SU-DHL-6 (cell line): ENCODE measurements at regions not wholly inside any gene's neighbourhood (a gene's known extent, or its start where the extent isn't known, plus 50 kb on each side); places are given as distances from the start of the nearest gene placed in this dataset.

Source experiments
- H2AFZ ChIP-seq: fragments of 200-600 bp; sonication (generic); 2 replicates; pipeline ENCODE4 v1.6.1; 2014; ENCODE audit warnings: low read depth, mild to moderate bottlenecking, moderate library complexity, mixed read lengths, antibody characterized with exemption, low read length; ENCODE audit not compliant: severe bottlenecking
- H3F3A ChIP-seq: fragments of 200-600 bp; shearing (Covaris generic); 2 replicates; pipeline ENCODE4 v1.6.0; 2016; ENCODE audit warnings: antibody characterized with exemption, mild to moderate bottlenecking; ENCODE audit not compliant: insufficient read depth
- H3K27ac ChIP-seq: fragments of 200-600 bp; sonication (generic); 2 replicates; pipeline ENCODE4 v1.5.1; 2016; ENCODE audit warnings: low read depth, mild to moderate bottlenecking, low read length, moderate library complexity, mixed read lengths
- H3K27me3 ChIP-seq: fragments of 200-600 bp; sonication (generic), shearing (Covaris generic); 2 replicates; pipeline ENCODE4 v1.6.0; 2014; ENCODE audit warnings: mild to moderate bottlenecking, low read length
- H3K36me3 ChIP-seq: fragments of 200-600 bp; sonication (generic); 2 replicates; pipeline ENCODE4 v1.6.1; 2014; ENCODE audit warnings: mild to moderate bottlenecking, low read length, mixed read lengths
- H3K4me2 ChIP-seq: fragments of 300-600, 200-600 bp; shearing (Covaris generic), sonication (generic); 2 replicates; pipeline ENCODE4 v1.6.0; 2014; ENCODE audit warnings: low read length, low read depth, mild to moderate bottlenecking; ENCODE audit not compliant: poor library complexity, severe bottlenecking
- H3K4me3 ChIP-seq: fragments of 200-600 bp; sonication (generic); 2 replicates; pipeline ENCODE4 v1.5.1; 2014; ENCODE audit warnings: antibody characterized with exemption, low read length, mild to moderate bottlenecking, mixed read lengths; ENCODE audit not compliant: insufficient read depth, poor library complexity, severe bottlenecking
- H3K79me2 ChIP-seq: fragments of 200-600 bp; sonication (generic); 2 replicates; pipeline ENCODE4 v1.6.1; 2014; ENCODE audit warnings: mild to moderate bottlenecking, low read length, moderate library complexity; ENCODE audit not compliant: insufficient read depth
- H3K9ac ChIP-seq: fragments of 200-600 bp; sonication (generic); 2 replicates; pipeline ENCODE4 v1.7.0; 2014; ENCODE audit warnings: mild to moderate bottlenecking, low read length
- H3K9me2 ChIP-seq: fragments of 200-600 bp; sonication (generic); replicated peaks from 2 replicates; pipeline ENCODE4 v1.6.1; 2014; ENCODE audit warnings: low read length; ENCODE audit not compliant: insufficient read depth
- H3K9me3 ChIP-seq: fragments of 200-600 bp; sonication (generic); 2 replicates; pipeline ENCODE4 v1.6.1; 2014; ENCODE audit warnings: low read length, mixed read lengths; ENCODE audit not compliant: insufficient read depth
- H4K20me1 ChIP-seq: fragments of 200-600 bp; sonication (generic); 2 replicates; pipeline ENCODE4 v1.6.1; 2014; ENCODE audit warnings: low read depth, mild to moderate bottlenecking, antibody characterized with exemption, low read length, moderate library complexity, mixed read lengths
- EZH2phosphoT487 ChIP-seq: fragments of 200-600 bp; sonication (generic), shearing (Covaris generic); conservative IDR thresholded peaks from 2 replicates; pipeline ENCODE4 v1.6.1; 2018; ENCODE audit warnings: mild to moderate bottlenecking, antibody characterized with exemption, low read length, moderate library complexity, mixed read lengths
- TF ChIP-seq, protein P1 (sequence below): fragments of 200-600 bp; sonication (generic); IDR thresholded peaks from one replicate; pipeline ENCODE4 v1.5.1; 2017; ENCODE audit warnings: antibody characterized with exemption, mild to moderate bottlenecking, low read length, moderate library complexity; ENCODE audit not compliant: insufficient read depth, poor library complexity, severe bottlenecking

DNA sequence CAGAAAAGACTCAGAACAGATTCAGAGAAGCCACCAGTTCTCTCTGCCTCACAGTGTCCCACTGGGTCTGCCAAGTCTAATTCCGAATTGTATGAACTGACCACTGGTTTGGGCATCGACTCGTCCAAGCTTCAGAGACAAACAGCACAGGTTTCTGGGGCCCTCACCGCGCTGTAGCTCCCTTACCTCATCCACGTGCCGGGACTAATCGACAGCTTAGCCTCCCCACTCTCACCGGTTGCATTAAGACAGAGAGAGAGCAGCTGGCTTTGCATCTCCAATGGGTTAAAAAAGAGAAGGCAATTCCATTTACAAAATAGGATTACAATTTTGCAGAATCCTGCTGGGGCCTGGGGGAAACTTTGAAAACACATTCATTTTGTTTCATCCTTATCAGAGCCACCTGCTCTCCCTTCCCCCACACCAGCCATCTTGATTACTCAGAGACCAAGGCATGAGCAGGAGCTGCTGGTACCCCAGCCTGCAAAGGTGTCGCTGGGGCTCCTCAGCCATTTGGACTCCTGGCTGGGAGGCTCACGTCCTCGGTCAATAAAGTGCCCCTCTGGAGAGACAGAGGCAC is 95.3 kb upstream of the RPL38 start:
- Histone ChIP-seq H3K27me3 (no peaks in the 10 kb centered on the region), H3K27ac (no peak overlapping the region), H3K9me2 (no peaks in the 10 kb centered on the region), H3K4me2 (no peak overlapping the region), H2AFZ (no peak overlapping the region), H3K4me3 (no peak overlapping the region), H4K20me1 (no peaks in the 10 kb centered on the region), H3K36me3 (no peaks in the 10 kb centered on the region), H3K79me2 (no peaks in the 10 kb centered on the region), H3F3A (no peaks in the 10 kb centered on the region), H3K9ac (no peak overlapping the region), H3K9me3 (no peaks in the 10 kb centered on the region)
- no peak for TF ChIP-seq EZH2phosphoT487
- TF ChIP-seq, protein P1, sequence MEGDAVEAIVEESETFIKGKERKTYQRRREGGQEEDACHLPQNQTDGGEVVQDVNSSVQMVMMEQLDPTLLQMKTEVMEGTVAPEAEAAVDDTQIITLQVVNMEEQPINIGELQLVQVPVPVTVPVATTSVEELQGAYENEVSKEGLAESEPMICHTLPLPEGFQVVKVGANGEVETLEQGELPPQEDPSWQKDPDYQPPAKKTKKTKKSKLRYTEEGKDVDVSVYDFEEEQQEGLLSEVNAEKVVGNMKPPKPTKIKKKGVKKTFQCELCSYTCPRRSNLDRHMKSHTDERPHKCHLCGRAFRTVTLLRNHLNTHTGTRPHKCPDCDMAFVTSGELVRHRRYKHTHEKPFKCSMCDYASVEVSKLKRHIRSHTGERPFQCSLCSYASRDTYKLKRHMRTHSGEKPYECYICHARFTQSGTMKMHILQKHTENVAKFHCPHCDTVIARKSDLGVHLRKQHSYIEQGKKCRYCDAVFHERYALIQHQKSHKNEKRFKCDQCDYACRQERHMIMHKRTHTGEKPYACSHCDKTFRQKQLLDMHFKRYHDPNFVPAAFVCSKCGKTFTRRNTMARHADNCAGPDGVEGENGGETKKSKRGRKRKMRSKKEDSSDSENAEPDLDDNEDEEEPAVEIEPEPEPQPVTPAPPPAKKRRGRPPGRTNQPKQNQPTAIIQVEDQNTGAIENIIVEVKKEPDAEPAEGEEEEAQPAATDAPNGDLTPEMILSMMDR: no peak

DNA sequence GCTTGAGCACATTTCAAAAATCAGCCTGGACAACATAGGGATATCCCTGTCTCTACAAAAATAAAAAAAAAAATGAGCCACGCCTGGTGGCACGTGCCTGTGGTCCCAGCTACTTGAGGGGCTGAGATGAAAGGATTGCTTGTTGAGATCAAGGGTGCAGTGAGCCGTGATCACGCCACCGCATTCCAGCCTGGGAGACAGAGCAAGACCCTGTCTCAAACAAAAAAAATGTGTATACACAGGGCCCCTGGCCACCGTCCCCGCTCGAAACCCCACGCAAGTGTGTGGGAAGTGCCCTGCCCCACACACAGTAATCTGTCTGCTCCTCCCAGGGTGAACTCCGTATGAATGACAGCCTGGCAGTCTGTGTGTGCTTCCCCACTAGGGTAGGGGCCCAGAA is 93.0 kb upstream of the RPL38 start:
- Histone ChIP-seq H3K36me3 (no peaks in the 10 kb centered on the region), H3K27me3 (no peaks in the 10 kb centered on the region), H3K4me3 (no peak overlapping the region), H4K20me1 (no peaks in the 10 kb centered on the region), H3K9me3 (no peaks in the 10 kb centered on the region), H3K79me2 (no peaks in the 10 kb centered on the region), H3K9ac (no peak overlapping the region), H3F3A (no peaks in the 10 kb centered on the region), H3K4me2 (no peak overlapping the region), H3K9me2 (no peaks in the 10 kb centered on the region), H3K27ac (no peak overlapping the region), H2AFZ (no peak overlapping the region)
- TF ChIP-seq, protein P1: no peak
- TF ChIP-seq EZH2phosphoT487: no peak

DNA sequence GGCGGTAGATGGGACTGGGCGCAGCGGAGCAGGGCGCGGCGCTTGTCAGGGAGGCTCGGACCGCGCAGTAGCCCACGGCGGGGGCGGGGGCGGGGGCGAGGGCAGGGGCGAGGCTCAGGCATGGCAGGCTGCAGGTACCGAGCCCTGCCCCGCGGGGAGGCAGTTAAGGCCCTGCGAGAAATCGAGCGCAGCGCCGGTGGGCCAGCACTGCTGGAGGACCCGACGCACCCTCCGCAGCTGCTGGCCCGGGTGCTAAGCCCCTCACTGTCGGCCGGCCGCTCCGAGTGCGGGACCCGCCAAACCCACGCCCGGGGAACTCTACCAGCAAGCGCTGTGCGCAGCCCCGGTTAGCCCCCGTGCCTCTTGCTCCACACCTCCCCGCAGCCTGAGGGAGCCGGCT is 90.2 kb upstream of the RPL38 start:
- H3K27ac ChIP-seq: no peak overlapping the region
- H3K9ac ChIP-seq: no peak overlapping the region
- H3F3A ChIP-seq: no peaks in the 10 kb centered on the region
- TF ChIP-seq, protein P1: no peak
- TF ChIP-seq EZH2phosphoT487: no peak
- no peaks in the 10 kb centered on the region for H3K36me3 ChIP-seq
- no peak overlapping the region for H3K4me2 ChIP-seq
- H3K79me2 ChIP-seq: no peaks in the 10 kb centered on the region
- no peaks in the 10 kb centered on the region for H3K9me2 ChIP-seq
- no peak overlapping the region for H3K4me3 ChIP-seq
- no peaks in the 10 kb centered on the region for H3K9me3 ChIP-seq
- H2AFZ ChIP-seq: no peak overlapping the region
- no peaks in the 10 kb centered on the region for H3K27me3 ChIP-seq
- no peaks in the 10 kb centered on the region for H4K20me1 ChIP-seq

DNA sequence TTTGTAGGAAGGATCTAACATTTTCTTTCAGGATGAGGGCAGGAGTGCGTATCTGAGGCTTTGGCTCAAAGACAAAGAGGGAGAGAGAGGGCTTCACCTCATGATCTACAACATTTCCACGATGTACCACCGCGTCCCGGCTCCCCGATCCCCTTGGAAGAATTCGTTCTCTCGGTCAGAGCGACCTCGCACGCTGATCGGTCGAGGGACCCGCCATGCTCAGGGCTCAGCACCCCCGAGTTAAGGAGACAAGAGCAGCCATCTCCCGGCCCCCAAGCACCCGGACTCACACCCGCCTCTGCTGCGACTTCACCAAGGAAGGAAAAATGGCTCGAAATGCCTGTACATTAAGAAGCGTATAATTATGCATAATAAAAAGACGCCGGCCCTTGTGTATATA is 89.5 kb upstream of the RPL38 start:
- H3K79me2 ChIP-seq: no peaks in the 10 kb centered on the region
- no peaks in the 10 kb centered on the region for H3K9me2 ChIP-seq
- H3K9me3 ChIP-seq: no peaks in the 10 kb centered on the region
- no peak overlapping the region for H3K9ac ChIP-seq
- no peaks in the 10 kb centered on the region for H3K36me3 ChIP-seq
- no peak overlapping the region for H3K4me3 ChIP-seq
- H2AFZ ChIP-seq: no peak overlapping the region
- TF ChIP-seq EZH2phosphoT487: no peak
- TF ChIP-seq, protein P1: no peak
- H3F3A ChIP-seq: no peaks in the 10 kb centered on the region
- no peaks in the 10 kb centered on the region for H3K27me3 ChIP-seq
- H3K4me2 ChIP-seq: no peak overlapping the region
- H3K27ac ChIP-seq: no peak overlapping the region
- no peaks in the 10 kb centered on the region for H4K20me1 ChIP-seq
